ENCODE measurements at regions not wholly inside any gene's neighbourhood (a gene's known extent, or its start where the extent isn't known, plus 50 kb on each side); places are given as distances from the start of the nearest gene placed in this dataset.

GRCh38 chr17:55898195-55898594 is 147.3 kb downstream of the PCTP start:
- TF ChIP-seq CTCF (IDR thresholded peaks at IDR 0.05) = no peak
- TF ChIP-seq POLR2A (IDR thresholded peaks at IDR 0.05) = no peak

Data from Peyer's patch (tissue), 4 donors.